HepG2 (cell line): ENCODE measurements at regions not wholly inside any gene's neighbourhood (a gene's known extent, or its start where the extent isn't known, plus 50 kb on each side); places are given as distances from the start of the nearest gene placed in this dataset.

Experiments
- ATAC-seq: fragments of 200-7000 bp; cut with Tn5 transposase; 3 replicates; pipeline ENCODE4 v1.9.1; 2020; ENCODE audit warnings: mild to moderate bottlenecking, moderate library complexity
- BruUV-seq: library from RNA; stranded (reverse); fragments of 400-500 nt; replicated peaks from 2 replicates; lab custom pipeline; 2021; lab: Mats Ljungman, UMichigan
- CTCF ChIA-PET: fragments of 300-600 bp; formaldehyde crosslinking; extraction: SDS; loops from one replicate; lab custom pipeline; 2021; ENCODE audit warnings: low total read pairs, inconsistent platforms, low intra/inter-chr PET ratio; lab: Yijun Ruan, JAX
- POLR2A ChIA-PET: fragments of 350-600 bp; sonication (Branson Sonifier 250); formaldehyde crosslinking; loops from one replicate; lab custom pipeline; 2020; ENCODE audit warnings: antibody characterized with exemption, inconsistent platforms; lab: Yijun Ruan, JAX
- DNase-seq: peaks from one replicate; pipeline ENCODE4 v3.0.0-alpha.2; 2015; ENCODE audit warnings: low spot score
- FAIRE-seq: peaks from 3 replicates; lab custom pipeline; 2011; peaks lifted over from hg19 to GRCh38; lab: Jason Lieb, UNC
- H2AFZ ChIP-seq: one replicate; pipeline ENCODE4 v1.6.1; 2011; ENCODE audit warnings: low read length, inconsistent platforms
- H3K27ac ChIP-seq: fragments of 300-600 bp; 3 replicates; pipeline ENCODE4 v1.8.0; 2011; ENCODE audit warnings: mixed run types, mild to moderate bottlenecking, mixed read lengths, low read length, inconsistent platforms; ENCODE audit not compliant: insufficient read depth; ENCODE audit errors: extremely low read length
- H3K27me3 ChIP-seq, 2 experiments: fragments of 200-600 bp in 1 of 2; 2 replicates in 1 of 2; 3 replicates in 1 of 2; pipeline versions ENCODE4 v1.6.0 to v1.8.0; 2011; ENCODE audit warnings: low read length in 2 of 2, mild to moderate bottlenecking in 2 of 2, moderate library complexity in 2 of 2, inconsistent platforms in 1 of 2; ENCODE audit not compliant: insufficient read depth in 2 of 2, control insufficient read depth in 1 of 2
- H3K36me3 ChIP-seq, 2 experiments: fragments of 200-600 bp in 1 of 2; replicated peaks in 1 of 2; 2 replicates in 1 of 2; 3 replicates in 1 of 2; pipeline versions ENCODE4 v1.5.1 to v1.8.0; 2011; ENCODE audit warnings: low read length in 2 of 2, inconsistent platforms in 1 of 2; ENCODE audit not compliant: insufficient read depth in 2 of 2, control insufficient read depth in 1 of 2
- H3K4me1 ChIP-seq: 2 replicates; pipeline ENCODE4 v1.5.1; 2012; ENCODE audit warnings: low read length, inconsistent platforms; ENCODE audit not compliant: insufficient read depth
- H3K4me2 ChIP-seq: 2 replicates; pipeline ENCODE4 v1.6.0; 2011; ENCODE audit warnings: low read depth, low read length, inconsistent platforms
- H3K4me3 ChIP-seq, 3 experiments: fragments of 200-600 bp in 1 of 3; sonication (generic), shearing (Covaris generic) in 1 of 3; replicated peaks in 1 of 3; 2 replicates each; pipeline ENCODE4 v1.5.1; 2011 to 2016; ENCODE audit warnings: low read length in 3 of 3, inconsistent platforms in 2 of 3, low read depth in 2 of 3, mild to moderate bottlenecking in 2 of 3, control low read depth in 1 of 3, mixed read lengths in 1 of 3; ENCODE audit not compliant: insufficient read depth in 1 of 3
- H3K79me2 ChIP-seq: one replicate; pipeline ENCODE4 v1.6.1; 2011; ENCODE audit warnings: low read length, inconsistent platforms; ENCODE audit not compliant: insufficient read depth
- H3K9ac ChIP-seq: 2 replicates; pipeline ENCODE4 v1.6.0; 2011; ENCODE audit warnings: mild to moderate bottlenecking, low read depth, low read length, inconsistent platforms; ENCODE audit not compliant: insufficient read depth
- H3K9me3 ChIP-seq: 2 replicates; pipeline ENCODE4 v1.5.1; 2012; ENCODE audit warnings: mild to moderate bottlenecking, low read length
- H4K20me1 ChIP-seq: 2 replicates; pipeline ENCODE4 v1.6.0; 2011; ENCODE audit warnings: inconsistent platforms, mild to moderate bottlenecking, low read length, moderate library complexity; ENCODE audit not compliant: insufficient read depth
- ATF4 ChIP-seq, 2 experiments: fragments of 450-650 bp in 1 of 2; sonication (generic) in 1 of 2; formaldehyde crosslinking; IDR thresholded peaks; 2 replicates each; pipeline versions ENCODE4 v1.5.0 to v1.8.0; 2020 to 2022; ENCODE audit warnings: mild to moderate bottlenecking in 1 of 2, missing genetic modification reagents in 1 of 2
- CEBPB ChIP-seq: IDR thresholded peaks from 2 replicates; pipeline ENCODE4 v1.6.1; 2011; ENCODE audit warnings: low read depth, low read length, improper control_type of control experiment, borderline replicate concordance
- CEBPG ChIP-seq: IDR thresholded peaks from 2 replicates; pipeline ENCODE4 v1.6.1; 2016
- GATAD2A ChIP-seq: IDR thresholded peaks from 2 replicates; pipeline ENCODE4 v1.6.1; 2016
- HNF4A ChIP-seq: sonication (generic); formaldehyde crosslinking; IDR thresholded peaks from 2 replicates; pipeline ENCODE4 v1.4.0; 2020; ENCODE audit warnings: missing genetic modification reagents
- MLX ChIP-seq: IDR thresholded peaks from 2 replicates; pipeline ENCODE4 v1.6.1; 2016
- SIN3B ChIP-seq: fragments of 150-350 bp; IDR thresholded peaks from 2 replicates; pipeline ENCODE4 v1.6.1; 2014; ENCODE audit warnings: low read length
- ZBTB10 ChIP-seq: sonication (generic); formaldehyde crosslinking; IDR thresholded peaks from 2 replicates; pipeline ENCODE4 v1.4.0; 2020; ENCODE audit warnings: missing genetic modification reagents, borderline replicate concordance
- ZEB1 ChIP-seq: IDR thresholded peaks from 2 replicates; pipeline ENCODE4 v1.6.1; 2012; ENCODE audit warnings: mild to moderate bottlenecking, low read depth, inconsistent platforms; ENCODE audit not compliant: insufficient replicate concordance
- ZNF766 ChIP-seq: sonication (generic); formaldehyde crosslinking; IDR thresholded peaks from 2 replicates; pipeline ENCODE4 v1.5.0; 2020; ENCODE audit warnings: missing genetic modification reagents, borderline replicate concordance
- ZSCAN20 ChIP-seq: sonication (generic); formaldehyde crosslinking; IDR thresholded peaks from 2 replicates; pipeline ENCODE4 v1.4.0; 2020; ENCODE audit warnings: missing genetic modification reagents, mild to moderate bottlenecking, borderline replicate concordance
- WGBS: methylation state at CpG from one replicate; pipeline ENCODE4 v1.1.6; 2017; ENCODE audit warnings: low lambda C conversion rate; 5-methylcytosine and 5-hydroxymethylcytosine counted together
- in situ Hi-C: cut with HindIII; loops from 2 replicates; pipeline ENCODE4 v1.10.0; 2017; ENCODE audit warnings: low pct_unique_long_range_greater_than_20kb; ENCODE audit not compliant: extremely low pct_ligation_motif_present
- intact Hi-C: fragments of 100-400 bp; cut with micrococcal nuclease; formaldehyde crosslinking; loops from one replicate; pipeline ENCODE4 v1.10.0; 2022; ENCODE audit not compliant: unreplicated experiment

- in situ Hi-C loops (no loop called here), intact Hi-C loops (no loop called here)
- Histone ChIP-seq H3K9ac (no peak overlapping the region), H3K4me2 (no peak overlapping the region), H3K27me3 (no peaks in the 10 kb centered on the region), H3K4me1 (peaks cover 43% of the 10 kb centered on the region), H4K20me1 (no peaks in the 10 kb centered on the region), H3K79me2 (no peaks in the 10 kb centered on the region), H3K36me3 (no peaks in the 10 kb centered on the region), H2AFZ (no peak overlapping the region), H3K9me3 (no peaks in the 10 kb centered on the region), H3K27ac (no peak overlapping the region), H3K4me3 (no peak overlapping the region)
- no peak for ATAC-seq
- peak in 1 of 2 experiments; percentile 23; a peak in 1 of 4 replicates for TF ChIP-seq ATF4 (CRISPR knock-in tag; IDR thresholded peaks at IDR 0.05)
- TF ChIP-seq CEBPG = peak; percentile 55
- no peak for TF ChIP-seq MLX
- TF ChIP-seq CEBPB = peak; percentile 85
- TF ChIP-seq SIN3B = no peak
- no peak for TF ChIP-seq ZEB1
- TF ChIP-seq ZSCAN20 (CRISPR knock-in tag) = no peak
- 0 out of 2 replicates have a peak, but pooled peaks have one; percentile 26 for TF ChIP-seq HNF4A (CRISPR knock-in tag)
- TF ChIP-seq GATAD2A (CRISPR knock-in tag) = peak; percentile 31; the same call in 1 of the 2 replicates
- no peak for TF ChIP-seq ZNF766 (CRISPR knock-in tag)
- no peak for TF ChIP-seq ZBTB10 (CRISPR knock-in tag)
- ChIA-PET POLR2A (interaction anchor here (1.6 kb wide), 1 partner anchor 32 kb away, joined by 5 read pairs; no protein-coding TSS in a partner anchor), CTCF (no interaction called here)
- 4% methylated on average over 3 of the region's 3 CpGs for WGBS
- BruUV-seq = no TSS peak
- DNase-seq = no peak
- no peak for FAIRE-seq
These were observed 70.1 kb upstream of the ARL4D start for GRCh38 chr17:43328650-43329049.
